ENCODE measurements at regions not wholly inside any gene's neighbourhood (a gene's known extent, or its start where the extent isn't known, plus 50 kb on each side); places are given as distances from the start of the nearest gene placed in this dataset.

DNA sequence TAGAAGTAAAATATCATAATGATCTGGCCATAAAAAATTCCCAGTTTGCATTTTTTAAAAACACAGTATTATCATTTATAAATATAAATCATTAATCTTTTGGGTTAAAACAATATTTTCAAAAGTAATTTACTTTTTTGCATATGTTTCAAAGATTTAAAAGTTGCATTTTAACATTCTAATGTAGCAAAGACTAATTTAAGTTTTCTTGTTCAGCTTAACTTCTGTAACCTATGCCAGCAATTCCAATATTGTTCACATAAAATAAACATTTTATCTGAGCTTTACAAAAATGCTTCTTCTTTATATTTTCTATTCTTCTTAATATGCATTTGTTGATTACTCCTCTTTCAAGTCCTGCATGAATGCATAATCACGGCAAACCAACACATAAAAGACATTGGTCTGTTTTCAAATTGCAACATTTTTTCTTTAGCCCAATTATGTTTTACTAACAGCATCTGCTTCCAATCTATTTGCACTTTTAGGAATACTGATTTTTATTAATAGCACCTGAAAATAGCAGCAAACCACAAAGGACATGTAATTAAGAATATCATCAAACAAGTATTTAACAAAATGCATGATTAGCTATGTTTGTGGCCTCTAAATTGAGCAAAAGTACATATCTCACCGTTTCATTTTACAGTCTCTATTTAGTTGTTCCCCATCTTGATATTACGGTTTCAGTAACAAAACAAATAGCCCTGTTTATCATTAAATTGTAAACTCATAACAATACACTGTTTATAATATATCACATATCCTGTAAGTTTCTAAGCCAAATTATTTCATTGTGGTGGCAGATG is 286.9 kb upstream of the NFE2L3 start:
- no peak for DNase-seq

DNA sequence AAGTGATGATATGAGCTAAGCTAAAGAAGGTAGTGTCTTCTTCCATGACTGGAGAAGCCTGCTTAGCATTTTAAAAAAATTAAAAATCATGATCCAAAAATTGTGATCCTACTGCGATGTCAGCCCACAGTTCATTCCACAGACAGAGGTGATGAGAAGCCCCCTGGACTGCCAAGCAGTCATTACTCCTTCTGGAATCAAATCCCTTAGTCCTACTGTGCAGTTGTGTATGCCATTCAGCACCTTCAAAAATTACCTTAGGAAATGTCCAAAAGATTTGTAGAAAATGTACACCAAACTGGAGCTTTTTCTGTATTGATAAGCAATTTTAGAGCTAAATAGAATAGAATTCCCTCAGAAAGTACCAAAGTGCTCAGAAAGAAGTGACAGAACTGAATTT is 283.5 kb upstream of the NFE2L3 start:
- DNase-seq, result no peak

DNA sequence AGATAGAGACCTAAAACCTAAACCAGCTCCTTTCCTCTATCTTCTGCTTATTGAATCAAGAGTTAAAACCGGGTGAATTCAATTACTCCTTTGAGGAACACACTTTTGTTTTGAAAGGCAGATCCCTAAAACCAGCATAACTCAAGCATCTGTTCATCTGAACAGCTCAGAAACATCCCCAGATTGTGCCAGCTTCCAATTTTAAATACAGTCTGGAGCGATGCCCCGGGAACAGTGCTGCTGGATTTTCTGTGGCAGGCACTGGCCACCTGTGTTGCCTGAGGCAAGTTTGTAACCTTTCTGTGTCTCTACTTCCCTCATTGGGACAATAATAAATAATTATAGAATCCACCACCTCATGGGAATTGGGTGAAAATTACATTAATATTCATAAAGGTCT is 281.4 kb upstream of the NFE2L3 start:
- no peak for DNase-seq

DNA sequence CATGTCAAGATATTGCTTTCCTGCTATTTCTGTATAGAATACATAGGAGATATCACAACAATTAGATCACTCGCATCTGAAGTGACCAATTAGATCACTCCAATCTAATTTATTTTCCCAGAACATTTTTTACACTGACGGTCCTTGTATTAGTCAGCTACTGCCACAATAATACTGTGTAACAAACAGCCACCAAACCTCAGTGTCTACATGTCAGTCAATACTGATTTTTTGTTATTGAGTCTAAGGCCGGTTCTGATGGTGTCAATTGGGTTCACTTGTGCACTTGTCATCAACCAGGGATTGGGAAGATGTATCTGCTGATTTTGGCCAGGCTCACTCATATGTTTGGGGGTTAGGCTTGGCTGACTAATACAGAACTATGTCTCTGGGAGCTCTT is 275.9 kb upstream of the NFE2L3 start:
- no peak for DNase-seq

DNA sequence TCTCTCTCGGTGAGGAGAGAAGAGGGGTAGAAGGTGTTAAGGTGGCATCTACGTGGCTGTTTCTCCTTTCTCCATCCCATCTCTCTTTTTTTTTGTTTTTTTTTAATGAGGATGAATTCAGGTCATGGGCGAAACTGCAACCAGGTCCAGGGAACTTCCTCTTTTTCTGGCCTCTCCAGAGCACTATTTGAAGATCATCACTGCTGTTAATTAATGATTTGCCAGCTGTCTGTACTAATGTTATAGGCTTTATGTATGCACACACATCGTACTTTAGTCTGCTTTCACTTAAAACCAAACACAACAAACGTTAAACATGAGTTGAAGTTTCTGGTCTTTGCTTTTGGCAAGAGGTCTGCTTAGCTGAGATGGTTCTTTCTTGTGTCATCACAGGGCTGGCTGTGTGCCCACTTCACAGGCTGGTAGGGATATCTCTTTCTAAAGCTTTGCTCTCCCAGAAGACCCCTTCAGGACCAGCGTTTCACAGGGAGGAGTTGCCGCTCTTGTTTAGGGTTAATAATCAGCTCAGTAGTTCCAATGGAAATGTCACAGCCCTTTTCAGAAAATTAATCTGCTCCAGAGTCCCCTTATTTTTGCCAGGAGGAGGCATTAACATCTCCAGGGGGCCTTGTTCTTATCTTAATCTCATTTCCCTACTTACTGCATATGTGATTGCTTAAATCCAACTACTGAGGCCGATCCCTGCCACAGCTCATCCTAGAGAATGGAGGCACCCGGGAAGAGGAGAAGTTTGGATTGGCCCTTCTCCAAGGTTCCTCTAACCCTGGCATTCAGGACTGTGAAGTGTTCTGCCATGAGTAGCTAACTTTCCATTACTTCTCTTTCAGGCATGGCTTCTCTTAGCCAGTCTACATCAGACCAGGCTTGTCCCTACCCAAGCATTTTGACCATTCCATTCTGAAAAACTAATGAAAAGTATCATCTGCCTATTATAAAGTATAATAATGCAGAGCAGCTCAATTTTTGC is 273.9 kb upstream of the NFE2L3 start:
- DNase-seq, result no peak

DNA sequence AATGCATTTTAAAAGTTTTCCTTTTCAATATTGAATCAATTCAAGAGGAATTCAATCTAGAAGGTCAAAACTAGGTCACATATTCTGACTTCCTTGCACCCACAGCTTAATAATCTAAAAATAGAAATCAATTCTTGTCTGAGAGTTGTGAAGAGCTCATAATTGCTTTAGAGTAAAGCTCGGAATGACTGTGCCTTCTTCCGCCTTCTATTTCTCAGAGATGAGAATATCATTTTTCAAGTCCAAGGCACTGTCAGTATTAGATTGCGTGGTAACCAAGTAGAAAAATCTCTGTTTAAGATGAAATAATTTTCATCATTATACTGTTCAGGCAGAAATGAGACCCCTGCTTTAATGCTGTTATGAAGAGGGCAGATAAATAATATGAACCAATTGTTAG is 272.2 kb upstream of the NFE2L3 start:
- DNase-seq, result no peak

DNA sequence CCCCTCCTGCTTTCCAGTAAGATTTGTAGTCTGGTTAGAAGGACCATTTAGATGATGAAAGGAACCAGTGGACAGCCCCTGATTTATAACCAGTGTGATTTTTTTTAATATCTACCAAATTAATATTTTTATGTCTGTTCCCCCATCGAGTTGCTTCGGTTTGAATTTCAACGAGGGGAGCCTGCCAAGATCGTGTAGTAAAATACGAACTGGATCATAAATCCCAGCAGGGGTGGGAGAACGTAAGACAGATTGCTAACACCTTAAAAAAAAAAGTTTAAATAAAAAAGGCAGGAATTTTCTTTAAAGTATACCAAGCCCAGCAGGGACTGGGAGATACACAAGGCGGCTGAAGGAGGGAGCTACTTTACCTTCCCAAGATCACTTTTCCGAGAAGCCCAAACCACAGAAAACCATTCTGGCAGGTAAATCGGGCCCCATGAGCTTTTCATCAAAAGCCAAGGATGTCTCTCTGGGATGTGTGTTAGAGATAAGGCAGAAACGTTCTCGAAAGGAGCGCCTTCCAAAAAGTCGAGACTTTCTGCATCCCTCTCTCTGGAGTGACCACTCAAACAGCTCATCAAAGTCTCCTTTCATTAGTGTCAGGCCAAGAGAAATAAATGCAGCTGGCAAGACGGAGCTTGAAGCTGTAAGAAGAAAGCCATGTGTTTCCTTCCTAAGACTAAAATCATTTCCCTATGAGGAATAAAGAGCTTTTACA is 270.5 kb upstream of the NFE2L3 start:
- no peak for DNase-seq

DNA sequence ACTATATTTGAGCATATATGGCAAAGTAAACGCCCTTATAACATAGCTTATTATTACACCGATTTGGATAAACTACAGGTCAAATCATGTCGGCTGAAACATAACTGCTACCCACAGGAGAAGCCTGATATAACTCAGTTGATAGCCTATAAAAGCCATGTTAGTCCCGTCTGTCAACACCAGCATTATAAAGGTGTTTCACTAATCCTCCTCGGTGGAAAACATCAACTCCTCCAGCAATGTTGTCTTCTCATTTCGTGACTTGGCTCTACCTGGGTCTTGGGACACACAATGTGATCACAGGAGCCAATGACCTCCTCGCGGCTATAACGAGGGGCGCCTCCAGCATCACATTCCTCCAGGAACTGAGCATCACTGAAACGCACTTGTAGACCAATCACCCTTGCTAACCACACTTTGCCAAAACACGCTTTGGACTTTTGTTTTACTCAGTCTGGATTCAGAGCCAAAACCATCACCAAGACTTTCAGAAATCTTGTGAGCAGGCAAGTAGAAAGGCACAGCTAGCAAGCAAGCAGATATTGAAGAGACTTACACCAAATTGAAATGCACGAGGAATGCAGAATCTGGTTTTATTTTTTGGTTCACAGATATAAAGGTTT is 269.7 kb upstream of the NFE2L3 start:
- DNase-seq, result no peak

DNA sequence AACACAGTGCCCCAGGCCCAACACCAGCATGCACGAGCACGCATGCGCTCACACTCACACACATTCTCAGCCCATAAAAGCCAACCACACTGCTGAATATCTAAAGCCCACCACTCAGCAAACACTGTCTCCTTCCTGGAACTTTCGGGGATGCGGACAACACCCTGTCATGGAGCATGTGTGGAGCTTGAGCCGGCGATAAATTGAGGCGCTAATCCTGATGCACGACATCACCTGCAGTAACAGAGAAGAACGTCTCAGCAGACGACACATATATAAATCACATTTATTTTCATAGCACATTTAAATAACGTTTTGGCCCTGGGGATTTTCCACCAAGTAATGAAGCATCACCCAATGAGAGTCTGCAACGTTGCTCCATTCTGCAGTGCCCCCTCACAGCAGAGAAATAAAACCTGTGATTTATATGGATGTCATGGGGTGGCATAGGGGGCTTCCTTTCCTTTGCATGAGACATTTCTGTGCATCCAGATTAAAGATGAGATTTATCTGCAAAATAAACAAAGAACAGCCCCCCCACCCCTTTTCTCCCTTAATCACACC is 267.7 kb upstream of the NFE2L3 start:
- DNase-seq, result no peak

DNA sequence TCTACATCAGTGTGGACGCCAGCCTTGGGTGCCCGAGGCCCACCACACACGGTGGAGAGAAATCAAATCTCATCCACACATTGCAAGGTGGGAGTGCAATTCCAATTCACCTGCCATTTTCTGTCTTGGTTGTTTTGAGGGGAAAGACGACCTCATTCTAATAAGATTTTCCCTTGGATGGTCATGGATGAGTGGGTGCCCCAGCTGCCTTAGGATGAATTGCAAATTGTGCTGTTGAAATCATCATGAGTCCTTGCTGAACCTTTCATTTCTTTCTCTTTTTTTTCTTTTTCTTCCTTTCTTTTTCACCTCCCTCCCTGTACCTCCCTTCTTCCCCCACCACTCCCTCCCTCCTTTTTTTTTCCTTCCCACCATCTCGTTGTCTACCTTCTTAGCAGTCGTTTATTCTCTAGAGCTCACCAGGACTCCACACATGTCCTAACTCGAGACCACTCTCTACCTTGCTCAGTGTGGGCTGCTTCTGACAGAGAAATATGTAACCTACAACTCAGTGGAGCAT is 266.9 kb upstream of the NFE2L3 start:
- no peak for DNase-seq

DNA sequence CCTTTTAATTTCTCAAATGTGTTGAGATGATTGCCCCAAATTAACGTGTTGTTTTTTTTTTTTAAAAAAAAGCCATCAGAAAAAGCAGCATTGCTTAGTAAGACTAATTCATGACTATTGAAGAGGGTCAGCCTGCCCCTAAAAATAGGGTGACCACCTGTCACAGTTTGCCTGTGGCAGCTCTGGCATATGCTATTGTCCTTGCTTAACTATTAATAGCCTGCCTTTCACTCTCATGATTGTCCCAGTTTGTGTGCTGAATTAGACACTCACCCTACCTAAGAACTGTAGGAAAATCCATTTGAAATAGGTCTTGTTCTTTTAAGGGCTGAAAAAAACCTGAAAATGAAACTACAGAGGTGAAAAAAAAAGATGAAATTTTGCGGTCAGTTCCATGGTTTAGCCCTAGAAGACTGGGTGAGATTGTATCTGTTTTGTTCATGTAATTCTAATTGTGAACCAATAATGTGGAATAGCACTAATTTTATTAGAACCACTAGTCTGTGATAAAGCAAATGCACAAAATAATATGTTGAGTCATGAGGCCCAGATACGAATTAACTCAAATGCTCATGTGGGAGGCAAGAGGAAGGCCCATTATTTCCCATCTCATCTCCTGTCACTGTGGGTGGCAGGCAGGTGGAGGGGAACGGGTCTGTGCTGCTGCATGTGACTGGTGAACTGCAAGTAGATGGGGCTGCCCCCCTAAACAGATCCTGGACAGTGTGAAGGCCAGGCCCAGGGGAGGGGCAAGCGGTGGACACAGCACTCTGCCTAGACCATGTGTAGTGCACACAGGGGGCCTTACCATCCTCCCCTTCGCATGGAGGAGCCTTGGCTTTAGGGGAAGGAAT is 265.4 kb upstream of the NFE2L3 start:
- no peak for DNase-seq

DNA sequence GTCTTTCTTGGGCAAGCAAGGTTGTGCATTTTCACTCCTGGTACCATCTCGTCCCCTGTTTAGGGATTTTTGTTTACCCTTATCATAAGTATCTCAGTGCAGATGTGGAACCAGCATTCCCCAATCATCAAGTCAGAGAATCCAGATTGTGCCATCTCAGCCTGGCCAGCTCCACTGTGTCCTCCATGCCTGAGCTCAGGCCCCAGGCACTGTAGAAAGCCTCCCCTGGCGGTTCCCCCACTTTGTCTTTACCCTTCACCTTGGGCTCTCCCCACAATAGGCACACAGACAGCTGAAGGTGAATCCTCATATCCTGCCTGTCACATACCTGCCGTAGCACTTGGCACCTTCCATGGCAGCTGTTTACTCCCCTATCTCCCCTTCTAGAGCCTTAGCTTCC is 264.7 kb upstream of the NFE2L3 start:
- no peak for DNase-seq

DNA sequence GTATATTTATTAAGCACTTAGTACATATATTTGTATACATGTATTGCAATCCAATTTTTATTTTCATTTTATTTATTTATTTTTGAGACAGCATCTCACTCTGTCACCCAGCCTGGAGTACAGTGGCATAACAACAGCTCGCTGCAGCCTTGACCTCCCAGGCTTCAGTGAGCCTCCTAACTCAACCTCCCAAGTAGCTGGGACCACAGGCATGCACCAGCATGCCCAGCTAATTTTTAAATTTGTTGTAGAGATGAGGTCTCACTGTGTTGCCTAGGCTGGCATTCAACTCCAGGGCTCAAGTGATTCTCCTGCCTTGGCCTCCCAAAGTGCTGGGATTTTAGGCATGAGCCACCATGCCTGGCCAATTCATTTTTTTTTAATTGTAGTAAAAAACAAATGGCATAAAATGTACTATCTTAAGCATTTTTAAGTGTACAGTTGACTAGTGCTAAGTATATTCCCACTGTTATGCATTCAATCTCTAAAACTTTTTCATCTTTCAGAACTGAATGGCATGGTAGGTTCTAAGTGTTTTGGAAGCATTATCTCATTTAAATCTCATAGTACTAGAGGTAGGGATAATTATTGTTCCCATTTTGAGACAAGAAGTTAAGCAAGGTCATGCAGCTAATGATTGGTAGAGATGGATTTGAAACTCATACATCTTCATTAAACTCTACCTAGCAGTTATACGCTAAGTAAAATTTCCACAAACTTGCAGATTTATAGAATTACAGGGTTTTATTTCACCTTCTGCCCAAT is 264.0 kb upstream of the NFE2L3 start:
- DNase-seq, result no peak

DNA sequence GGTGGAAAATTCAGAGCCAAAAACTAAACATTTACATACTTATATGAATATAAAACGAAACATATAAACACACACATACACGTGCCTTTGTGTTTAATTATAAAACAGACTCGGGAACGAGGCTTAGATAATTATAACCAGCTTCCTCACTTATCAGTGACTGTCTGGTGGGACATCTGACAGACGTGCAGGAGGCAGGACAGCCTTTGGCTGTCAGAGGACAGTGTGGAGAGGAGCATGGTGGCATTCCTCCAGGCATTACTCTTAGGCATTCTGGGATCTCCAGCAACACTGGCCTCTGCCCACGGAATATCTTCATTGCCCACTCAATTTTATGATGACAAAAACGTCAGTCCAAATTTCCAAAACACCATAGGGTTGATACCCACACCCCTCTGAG is 262.2 kb upstream of the NFE2L3 start:
- no peak for DNase-seq

DNA sequence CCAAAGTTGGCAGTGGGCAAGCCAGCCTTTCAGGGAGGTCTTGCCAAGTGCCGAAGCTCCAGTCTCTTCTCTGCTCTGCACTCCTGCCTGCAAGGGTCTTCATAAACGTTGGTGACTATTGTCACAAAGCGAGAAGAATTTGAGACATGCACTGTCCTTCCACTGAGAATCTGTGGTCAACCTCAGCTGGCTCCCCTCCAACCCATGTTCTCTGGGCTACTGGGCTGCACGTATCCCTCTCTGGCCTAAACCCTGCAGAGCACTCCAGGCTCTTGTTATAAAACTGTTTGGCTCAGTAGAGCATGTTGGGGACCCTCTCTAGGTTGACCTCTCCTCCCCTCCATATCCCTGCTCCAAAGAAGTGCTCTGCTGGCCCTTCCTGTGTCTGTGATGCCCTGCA is 260.4 kb upstream of the NFE2L3 start:
- no peak for DNase-seq

DNA sequence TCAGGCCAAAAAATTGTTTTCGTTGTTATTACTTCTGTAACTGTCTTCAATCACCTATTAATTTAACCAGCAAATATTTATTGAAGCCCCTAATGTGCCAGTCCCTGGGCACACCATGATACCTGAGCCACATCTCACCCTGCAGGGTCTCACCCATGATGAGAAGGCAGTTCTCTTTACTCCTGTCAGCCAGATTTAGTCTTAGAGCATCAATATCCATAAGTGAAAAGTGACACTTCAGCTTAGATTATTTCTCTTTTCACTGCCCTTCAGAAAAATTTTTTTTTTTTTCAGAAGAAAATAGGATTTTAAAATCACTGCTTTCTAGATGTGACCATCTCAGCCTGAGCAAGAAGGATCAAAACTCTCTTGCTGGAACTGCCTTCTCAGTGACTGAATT is 258.6 kb upstream of the NFE2L3 start:
- no peak for DNase-seq

DNA sequence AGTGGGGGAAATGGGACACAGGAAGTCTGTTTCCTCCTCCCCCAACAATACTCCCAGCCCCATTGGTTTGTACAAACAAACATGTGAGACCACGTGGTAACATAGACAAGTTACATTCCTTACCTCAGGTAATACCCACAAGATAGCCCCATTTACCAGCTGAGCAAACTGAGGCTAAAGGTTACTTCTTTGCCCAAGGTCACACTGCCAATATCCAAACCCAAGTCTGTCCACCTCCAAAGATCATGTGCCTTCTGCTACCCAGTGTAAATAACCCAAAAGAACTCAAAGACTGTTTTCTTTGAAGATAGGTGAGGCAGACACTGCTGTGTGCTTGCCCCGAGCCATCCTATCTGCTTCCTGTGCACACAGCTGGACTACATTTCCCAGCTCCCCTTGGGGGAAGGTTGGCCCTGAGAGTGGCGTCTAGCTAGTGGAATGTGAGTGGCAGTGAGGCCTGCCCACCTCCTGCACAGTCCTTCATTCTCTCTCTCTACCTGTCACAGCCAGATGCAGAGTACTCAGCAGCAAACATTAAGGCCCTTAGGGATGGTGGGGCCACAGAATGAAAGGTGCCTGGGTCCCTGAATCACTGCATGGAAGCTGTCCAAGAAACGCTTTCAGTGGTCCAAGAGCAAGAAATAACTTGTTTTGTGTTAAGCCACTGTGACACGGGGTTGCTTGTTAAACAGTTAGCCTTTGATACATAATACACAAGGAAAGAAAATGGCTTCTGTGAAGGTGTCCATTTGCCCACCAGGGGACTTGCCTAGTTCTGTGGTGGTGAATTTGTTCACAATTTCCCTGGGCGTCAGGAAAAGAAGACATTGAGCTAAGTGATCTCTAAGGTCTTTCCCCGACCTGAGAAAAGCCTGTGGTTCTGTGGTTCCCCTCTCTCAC is 257.7 kb upstream of the NFE2L3 start:
- no peak for DNase-seq

DNA sequence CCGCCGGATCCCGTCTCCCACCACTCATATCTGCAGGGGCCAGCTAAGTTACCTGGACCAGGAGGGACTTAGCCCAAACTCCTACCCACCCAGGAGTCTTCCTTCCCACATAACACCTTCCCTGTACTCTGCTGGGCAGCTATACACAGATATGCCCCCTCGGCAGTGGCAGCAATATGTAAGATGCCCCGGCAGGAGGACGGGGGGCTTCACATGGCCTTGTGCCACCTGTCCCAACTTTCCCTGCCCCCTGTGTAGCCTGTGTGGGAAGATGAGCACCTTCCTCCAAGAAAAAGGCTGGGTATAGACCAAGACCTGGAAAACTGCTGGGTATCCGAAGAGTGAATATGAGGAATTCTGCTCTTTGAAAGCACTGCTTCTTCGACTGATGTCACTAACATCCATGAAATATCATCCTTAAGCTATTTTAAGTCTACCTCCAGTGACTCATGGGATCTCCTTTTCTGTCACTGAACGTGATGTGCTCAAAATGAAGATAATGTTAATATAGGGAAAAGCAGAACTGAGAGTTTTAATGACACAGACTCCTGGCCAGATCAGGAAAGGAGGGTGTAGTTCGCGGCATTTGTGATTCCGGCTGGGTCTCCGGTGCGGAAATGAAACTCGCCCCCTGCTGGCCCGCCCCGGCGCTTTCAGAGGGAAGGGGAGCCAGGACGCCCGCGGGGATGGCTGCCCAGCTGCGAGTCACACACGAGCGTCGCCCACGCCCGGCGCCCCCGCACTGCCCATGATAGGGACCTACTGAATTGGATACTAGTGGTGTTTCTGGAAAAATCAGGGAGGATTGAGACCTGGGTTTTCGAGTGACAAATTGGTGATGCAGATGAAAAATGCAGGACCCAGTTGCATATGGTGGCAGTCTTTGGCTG is 256.9 kb upstream of the NFE2L3 start:
- peak; percentile 49 for DNase-seq

Measured in effector CD4-positive, alpha-beta T cell (primary cell).